ENCODE measurements at regions not wholly inside any gene's neighbourhood (a gene's known extent, or its start where the extent isn't known, plus 50 kb on each side); places are given as distances from the start of the nearest gene placed in this dataset.
"Not testable (repeated sequence)": the region's sequence is repeated elsewhere in the genome, so short reads cannot be mapped to it uniquely, and the experiment has no call there.

DNA sequence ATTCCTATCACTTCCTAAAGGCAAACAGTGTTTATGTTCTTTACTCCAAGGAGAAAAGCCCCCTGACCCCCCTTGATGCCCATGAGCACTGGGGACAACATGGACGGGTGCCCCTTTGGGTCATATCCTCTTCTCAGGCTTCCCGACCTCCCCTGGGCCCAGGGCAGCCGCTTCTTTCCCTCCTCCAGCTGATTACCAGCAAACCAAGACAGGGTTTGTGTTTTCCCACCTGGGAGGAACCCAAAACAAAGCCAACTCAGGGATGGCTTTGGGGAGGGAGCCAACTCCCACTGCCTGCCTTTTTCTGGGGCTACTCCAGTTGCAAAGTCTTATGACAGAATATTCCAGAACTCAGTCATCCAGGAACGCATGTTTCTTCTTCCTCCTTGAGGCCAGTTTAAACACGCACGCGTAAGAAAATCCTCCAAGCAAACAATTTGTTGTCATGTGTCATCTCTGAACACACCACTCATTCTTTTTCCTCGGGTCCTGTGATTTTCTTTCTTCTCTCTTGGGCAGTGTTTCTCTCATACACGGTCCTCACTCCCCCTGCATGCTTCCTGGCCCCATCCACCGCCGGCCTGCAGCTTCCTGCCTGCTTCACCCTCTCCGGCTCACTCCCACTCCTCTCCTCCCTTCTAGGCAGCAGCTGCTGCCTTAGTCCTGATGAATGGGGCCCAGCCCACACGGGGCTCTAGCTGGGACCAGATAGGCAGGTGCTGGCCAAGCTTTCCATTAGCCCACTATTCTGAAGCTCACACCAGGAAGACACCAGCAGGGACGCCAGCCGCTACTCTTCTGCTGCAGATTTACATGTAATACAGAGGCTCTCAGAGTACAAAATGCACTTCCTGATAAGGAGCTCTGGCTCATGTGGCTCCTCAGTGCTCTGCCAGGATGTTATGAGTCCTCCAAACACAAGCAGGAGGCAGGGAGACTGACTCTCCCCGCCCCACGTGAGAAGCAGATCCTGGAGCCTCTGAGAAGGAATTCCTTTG lies 116.7 kb upstream of the VOPP1 start:
- DNase-seq (ENCODE audit: low read depth) = peak; percentile 5
- H3K27me3 ChIP-seq (ENCODE audit: insufficient read depth, low read length); H3K9ac ChIP-seq (ENCODE audit: low read length); FAIRE-seq; H2AFZ ChIP-seq (ENCODE audit: low read depth, low read length); H3K4me1 ChIP-seq (ENCODE audit: insufficient read depth, low read length); H3K9me3 Mint-ChIP-seq (ENCODE audit: unreplicated experiment); H3K4me1 Mint-ChIP-seq (ENCODE audit: low read depth, unreplicated experiment); H3K4me3 ChIP-seq (ENCODE audit: insufficient read depth, low read depth, low read length); H4K20me1 ChIP-seq (ENCODE audit: insufficient read depth, low read length); H3K4me3 Mint-ChIP-seq (ENCODE audit: unreplicated experiment); H3K36me3 Mint-ChIP-seq (ENCODE audit: low read depth, unreplicated experiment); H3K79me2 ChIP-seq (ENCODE audit: insufficient read depth, low read length); H3K4me2 ChIP-seq (ENCODE audit: low read length); H3K27me3 Mint-ChIP-seq (ENCODE audit: low read depth, unreplicated experiment); H3K36me3 ChIP-seq (ENCODE audit: insufficient read depth, low read length); H3K9me3 ChIP-seq (ENCODE audit: insufficient read depth, low read depth, low read length); H3K27ac ChIP-seq (ENCODE audit: low read depth, low read length): not testable (repeated sequence)
- H3K27ac Mint-ChIP-seq (ENCODE audit: unreplicated experiment) = peak overlapping the region; percentile 77

GRCh38 chr7:55688261-55688660 lies 116.0 kb upstream of the VOPP1 start:
- not testable (repeated sequence) for H3K27ac ChIP-seq (ENCODE audit: low read depth, low read length); H4K20me1 ChIP-seq (ENCODE audit: insufficient read depth, low read length); H3K9ac ChIP-seq (ENCODE audit: low read length); H3K4me3 ChIP-seq (ENCODE audit: insufficient read depth, low read depth, low read length); H3K9me3 Mint-ChIP-seq (ENCODE audit: unreplicated experiment); H3K27ac Mint-ChIP-seq (ENCODE audit: unreplicated experiment); H2AFZ ChIP-seq (ENCODE audit: low read depth, low read length); H3K4me3 Mint-ChIP-seq (ENCODE audit: unreplicated experiment); H3K27me3 ChIP-seq (ENCODE audit: insufficient read depth, low read length); H3K4me1 Mint-ChIP-seq (ENCODE audit: low read depth, unreplicated experiment); H3K36me3 ChIP-seq (ENCODE audit: insufficient read depth, low read length); H3K79me2 ChIP-seq (ENCODE audit: insufficient read depth, low read length); H3K27me3 Mint-ChIP-seq (ENCODE audit: low read depth, unreplicated experiment); FAIRE-seq; H3K4me1 ChIP-seq (ENCODE audit: insufficient read depth, low read length); H3K4me2 ChIP-seq (ENCODE audit: low read length); H3K36me3 Mint-ChIP-seq (ENCODE audit: low read depth, unreplicated experiment); H3K9me3 ChIP-seq (ENCODE audit: insufficient read depth, low read depth, low read length); DNase-seq (ENCODE audit: low read depth)

DNA sequence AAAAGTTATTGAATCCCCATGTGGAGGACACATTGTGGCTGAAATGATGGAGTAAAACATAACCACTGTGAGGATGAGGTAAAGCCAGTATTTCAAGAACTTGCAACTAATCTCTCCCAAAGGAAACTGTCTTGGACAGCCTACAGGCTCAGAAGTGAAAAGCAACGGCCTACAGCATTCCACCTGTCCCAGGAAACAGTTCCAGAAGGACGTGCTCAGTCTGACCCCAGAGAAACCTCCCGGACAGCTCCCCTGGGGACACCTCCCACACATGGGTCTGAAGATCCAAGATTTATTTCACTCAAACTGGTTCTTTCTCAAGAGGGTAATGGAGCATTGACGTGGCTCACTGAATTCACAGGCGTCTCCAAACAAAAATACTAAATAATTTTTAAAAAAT lies 115.0 kb upstream of the VOPP1 start:
- H3K9me3 ChIP-seq (ENCODE audit: insufficient read depth, low read depth, low read length); H3K36me3 Mint-ChIP-seq (ENCODE audit: low read depth, unreplicated experiment); H3K4me3 ChIP-seq (ENCODE audit: insufficient read depth, low read depth, low read length); H3K79me2 ChIP-seq (ENCODE audit: insufficient read depth, low read length); H3K27ac Mint-ChIP-seq (ENCODE audit: unreplicated experiment); H3K9me3 Mint-ChIP-seq (ENCODE audit: unreplicated experiment); DNase-seq (ENCODE audit: low read depth); H3K9ac ChIP-seq (ENCODE audit: low read length); H3K4me1 Mint-ChIP-seq (ENCODE audit: low read depth, unreplicated experiment); H3K27ac ChIP-seq (ENCODE audit: low read depth, low read length); H3K27me3 Mint-ChIP-seq (ENCODE audit: low read depth, unreplicated experiment); H3K4me2 ChIP-seq (ENCODE audit: low read length); H3K27me3 ChIP-seq (ENCODE audit: insufficient read depth, low read length); H3K4me1 ChIP-seq (ENCODE audit: insufficient read depth, low read length); H3K4me3 Mint-ChIP-seq (ENCODE audit: unreplicated experiment); H4K20me1 ChIP-seq (ENCODE audit: insufficient read depth, low read length); H3K36me3 ChIP-seq (ENCODE audit: insufficient read depth, low read length); FAIRE-seq; H2AFZ ChIP-seq (ENCODE audit: low read depth, low read length): not testable (repeated sequence)

DNA sequence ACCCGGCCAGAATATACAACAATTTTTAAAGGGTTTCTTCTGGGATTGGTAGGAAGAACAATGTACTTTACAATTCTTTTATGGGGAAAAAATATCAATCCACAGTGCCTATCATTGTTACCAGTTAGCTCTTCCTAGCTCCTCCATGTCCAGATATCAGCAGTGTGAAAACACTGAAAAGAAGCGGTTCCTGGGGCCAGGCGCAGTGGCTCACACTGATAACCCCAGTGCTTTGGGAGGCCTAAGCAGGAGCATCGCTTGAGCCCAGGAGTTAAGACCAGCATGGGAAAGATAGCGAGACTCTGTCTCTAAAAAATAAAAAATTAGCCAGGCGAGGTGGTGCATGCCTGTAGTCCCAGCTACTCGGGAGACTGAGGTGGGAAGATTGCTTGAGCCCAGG lies 114.5 kb upstream of the VOPP1 start:
- not testable (repeated sequence) for H3K4me1 ChIP-seq (ENCODE audit: insufficient read depth, low read length); H3K27ac ChIP-seq (ENCODE audit: low read depth, low read length); H2AFZ ChIP-seq (ENCODE audit: low read depth, low read length); H4K20me1 ChIP-seq (ENCODE audit: insufficient read depth, low read length); H3K9ac ChIP-seq (ENCODE audit: low read length); H3K79me2 ChIP-seq (ENCODE audit: insufficient read depth, low read length); H3K27me3 ChIP-seq (ENCODE audit: insufficient read depth, low read length); H3K4me1 Mint-ChIP-seq (ENCODE audit: low read depth, unreplicated experiment); H3K4me2 ChIP-seq (ENCODE audit: low read length); H3K36me3 ChIP-seq (ENCODE audit: insufficient read depth, low read length); FAIRE-seq; H3K36me3 Mint-ChIP-seq (ENCODE audit: low read depth, unreplicated experiment); DNase-seq (ENCODE audit: low read depth); H3K9me3 Mint-ChIP-seq (ENCODE audit: unreplicated experiment); H3K27me3 Mint-ChIP-seq (ENCODE audit: low read depth, unreplicated experiment); H3K9me3 ChIP-seq (ENCODE audit: insufficient read depth, low read depth, low read length); H3K4me3 ChIP-seq (ENCODE audit: insufficient read depth, low read depth, low read length); H3K27ac Mint-ChIP-seq (ENCODE audit: unreplicated experiment); H3K4me3 Mint-ChIP-seq (ENCODE audit: unreplicated experiment)

GRCh38 chr7:55683501-55683900 lies 111.2 kb upstream of the VOPP1 start:
- peaks cover 11% of the 10 kb centered on the region for H3K27me3 Mint-ChIP-seq (ENCODE audit: low read depth, unreplicated experiment)
- not testable (repeated sequence) for H3K79me2 ChIP-seq (ENCODE audit: insufficient read depth, low read length); H4K20me1 ChIP-seq (ENCODE audit: insufficient read depth, low read length); H3K27ac Mint-ChIP-seq (ENCODE audit: unreplicated experiment); H3K4me1 ChIP-seq (ENCODE audit: insufficient read depth, low read length); H3K9me3 ChIP-seq (ENCODE audit: insufficient read depth, low read depth, low read length); FAIRE-seq; H3K4me1 Mint-ChIP-seq (ENCODE audit: low read depth, unreplicated experiment); H3K4me2 ChIP-seq (ENCODE audit: low read length); H3K4me3 Mint-ChIP-seq (ENCODE audit: unreplicated experiment); H3K36me3 ChIP-seq (ENCODE audit: insufficient read depth, low read length); H3K9me3 Mint-ChIP-seq (ENCODE audit: unreplicated experiment); H3K27ac ChIP-seq (ENCODE audit: low read depth, low read length); H3K27me3 ChIP-seq (ENCODE audit: insufficient read depth, low read length); H3K36me3 Mint-ChIP-seq (ENCODE audit: low read depth, unreplicated experiment); DNase-seq (ENCODE audit: low read depth); H2AFZ ChIP-seq (ENCODE audit: low read depth, low read length); H3K4me3 ChIP-seq (ENCODE audit: insufficient read depth, low read depth, low read length); H3K9ac ChIP-seq (ENCODE audit: low read length)

GRCh38 chr7:55675589-55675988 lies 103.3 kb upstream of the VOPP1 start:
- not testable (repeated sequence) for H3K9ac ChIP-seq (ENCODE audit: low read length); H3K27ac Mint-ChIP-seq (ENCODE audit: unreplicated experiment); H3K9me3 ChIP-seq (ENCODE audit: insufficient read depth, low read depth, low read length); H3K4me1 ChIP-seq (ENCODE audit: insufficient read depth, low read length); H3K4me3 Mint-ChIP-seq (ENCODE audit: unreplicated experiment); DNase-seq (ENCODE audit: low read depth); H2AFZ ChIP-seq (ENCODE audit: low read depth, low read length); H3K4me1 Mint-ChIP-seq (ENCODE audit: low read depth, unreplicated experiment); H3K27me3 ChIP-seq (ENCODE audit: insufficient read depth, low read length); H3K79me2 ChIP-seq (ENCODE audit: insufficient read depth, low read length); H3K27ac ChIP-seq (ENCODE audit: low read depth, low read length); FAIRE-seq; H4K20me1 ChIP-seq (ENCODE audit: insufficient read depth, low read length); H3K36me3 ChIP-seq (ENCODE audit: insufficient read depth, low read length); H3K4me2 ChIP-seq (ENCODE audit: low read length); H3K36me3 Mint-ChIP-seq (ENCODE audit: low read depth, unreplicated experiment); H3K9me3 Mint-ChIP-seq (ENCODE audit: unreplicated experiment); H3K27me3 Mint-ChIP-seq (ENCODE audit: low read depth, unreplicated experiment); H3K4me3 ChIP-seq (ENCODE audit: insufficient read depth, low read depth, low read length)
